ENCODE measurements at regions not wholly inside any gene's neighbourhood (a gene's known extent, or its start where the extent isn't known, plus 50 kb on each side); places are given as distances from the start of the nearest gene placed in this dataset.
A peak's percentile ranks its signal among the peaks of the same experiment; 100 is the strongest.

DNA sequence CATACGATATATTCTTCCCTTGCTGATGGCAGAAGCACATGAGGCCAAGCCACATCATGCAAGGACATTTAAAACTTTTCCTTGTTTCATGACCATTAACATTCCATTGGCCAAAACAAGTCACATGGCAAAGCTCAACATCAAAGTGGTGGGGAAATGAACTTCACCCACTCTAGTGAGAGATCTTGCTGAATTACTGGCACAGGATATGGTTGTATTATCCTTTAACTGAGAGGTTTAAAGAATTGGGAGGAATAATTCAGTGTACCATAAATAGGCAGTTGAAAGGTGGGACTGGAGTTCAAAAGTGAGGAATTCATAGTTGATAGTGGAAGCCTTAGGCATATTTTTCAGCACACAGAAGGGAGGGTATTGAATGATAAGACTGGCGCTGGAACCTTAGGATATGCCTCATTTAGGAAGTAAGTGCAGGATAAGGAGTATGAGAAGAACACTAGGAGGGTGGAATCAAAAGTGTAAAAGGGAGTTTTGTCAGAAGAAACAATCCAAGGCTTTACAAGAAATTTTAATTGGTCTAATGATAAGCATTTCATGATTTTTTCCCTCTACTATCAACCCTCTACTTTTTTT is 398.8 kb downstream of the C12orf75 start:
- H3K9ac ChIP-seq, result no peak overlapping the region
- no peaks in the 10 kb centered on the region for H3K36me3 ChIP-seq
- H3K4me1 ChIP-seq, result no peaks in the 10 kb centered on the region
- H3K27me3 ChIP-seq, result no peaks in the 10 kb centered on the region
- no peak overlapping the region for H3K27ac ChIP-seq
- H3K4me2 ChIP-seq, result no peak overlapping the region
- no peak for TF ChIP-seq Cebpa-rat (IDR thresholded peaks at IDR 0.05)
- no peak overlapping the region for H3K4me3 ChIP-seq
- H4K20me1 ChIP-seq, result no peaks in the 10 kb centered on the region
- H3K9me3 ChIP-seq, result no peaks in the 10 kb centered on the region

DNA sequence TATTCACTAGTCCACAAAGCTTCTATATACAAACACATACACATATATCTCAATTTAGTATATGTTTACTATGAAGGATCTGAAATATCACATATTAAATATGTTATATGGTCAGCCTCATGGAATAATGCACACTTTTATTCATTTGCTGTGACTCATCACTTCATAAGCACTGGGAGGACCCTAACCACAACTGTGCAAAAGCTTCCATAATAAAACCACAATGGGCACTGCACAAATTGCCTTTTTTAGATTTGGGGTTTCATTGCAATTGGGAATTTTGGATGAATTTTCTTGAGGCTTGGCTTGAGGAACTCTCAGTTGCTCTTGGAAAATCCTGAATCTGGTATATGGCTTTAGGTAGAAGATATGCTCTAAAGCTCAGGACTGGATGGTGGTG is 399.4 kb downstream of the C12orf75 start:
- no peak overlapping the region for H3K4me2 ChIP-seq
- H3K27ac ChIP-seq, result no peak overlapping the region
- H4K20me1 ChIP-seq, result no peaks in the 10 kb centered on the region
- no peaks in the 10 kb centered on the region for H3K4me1 ChIP-seq
- H3K36me3 ChIP-seq, result no peaks in the 10 kb centered on the region
- H3K27me3 ChIP-seq, result no peaks in the 10 kb centered on the region
- no peak overlapping the region for H3K4me3 ChIP-seq
- TF ChIP-seq Cebpa-rat (IDR thresholded peaks at IDR 0.05), result no peak
- no peak overlapping the region for H3K9ac ChIP-seq
- H3K9me3 ChIP-seq, result no peaks in the 10 kb centered on the region

DNA sequence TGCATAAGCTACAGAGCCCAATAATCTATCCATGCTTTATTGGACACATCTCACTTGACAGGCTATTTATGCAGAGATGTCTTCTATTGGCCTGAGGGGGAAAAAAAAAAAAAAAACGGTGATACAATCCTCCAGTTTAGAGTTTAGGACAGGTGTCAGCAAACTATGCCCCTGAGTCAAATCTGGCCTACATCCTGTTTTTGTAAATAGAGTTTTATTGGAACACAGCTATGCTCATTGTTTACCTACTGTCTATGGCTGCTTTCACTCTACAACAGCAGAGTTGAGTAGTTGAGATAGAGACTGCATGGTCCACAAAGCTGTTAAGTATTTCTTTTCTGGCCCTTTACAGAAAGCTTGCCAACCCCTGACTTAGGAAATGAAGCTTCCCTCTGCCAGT is 403.1 kb downstream of the C12orf75 start:
- H3K27ac ChIP-seq, result no peak overlapping the region
- H3K4me2 ChIP-seq, result no peak overlapping the region
- no peaks in the 10 kb centered on the region for H3K9me3 ChIP-seq
- TF ChIP-seq Cebpa-rat (IDR thresholded peaks at IDR 0.05), result no peak
- no peak overlapping the region for H3K9ac ChIP-seq
- peaks cover 7% of the 10 kb centered on the region; the same call in 1 of the 2 replicates for H3K4me1 ChIP-seq
- no peaks in the 10 kb centered on the region for H4K20me1 ChIP-seq
- no peak overlapping the region for H3K4me3 ChIP-seq
- H3K27me3 ChIP-seq, result no peaks in the 10 kb centered on the region
- H3K36me3 ChIP-seq, result no peaks in the 10 kb centered on the region

DNA sequence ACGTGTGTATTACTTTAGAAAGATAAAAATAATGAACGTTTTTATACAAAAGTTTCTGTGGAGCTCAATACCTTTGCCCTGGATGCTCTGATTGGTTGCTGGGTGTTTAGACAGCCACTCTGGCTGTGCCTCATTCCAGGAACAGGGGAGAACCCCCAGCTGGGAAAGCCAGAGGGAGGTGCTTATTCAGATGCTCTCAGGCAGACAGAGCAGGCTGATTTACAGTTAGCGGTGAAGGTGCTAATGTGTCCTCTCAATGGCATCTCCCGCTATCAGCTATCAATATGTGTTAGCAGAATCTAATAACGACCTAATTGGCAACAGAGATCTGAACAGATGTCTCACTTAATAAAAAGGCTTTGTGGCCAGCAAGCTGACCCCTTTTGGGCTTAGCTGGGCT is 402.3 kb downstream of the NUAK1 start:
- Histone ChIP-seq H3K4me2 (no peak overlapping the region), H3K9me3 (no peaks in the 10 kb centered on the region), H4K20me1 (no peaks in the 10 kb centered on the region), H3K27me3 (no peaks in the 10 kb centered on the region), H3K4me3 (no peak overlapping the region), H3K4me1 (peaks cover 7% of the 10 kb centered on the region; the same call in 1 of the 2 replicates), H3K36me3 (no peaks in the 10 kb centered on the region), H3K27ac (no peak overlapping the region), H3K9ac (no peak overlapping the region)
- TF ChIP-seq Cebpa-rat (IDR thresholded peaks at IDR 0.05), result no peak

DNA sequence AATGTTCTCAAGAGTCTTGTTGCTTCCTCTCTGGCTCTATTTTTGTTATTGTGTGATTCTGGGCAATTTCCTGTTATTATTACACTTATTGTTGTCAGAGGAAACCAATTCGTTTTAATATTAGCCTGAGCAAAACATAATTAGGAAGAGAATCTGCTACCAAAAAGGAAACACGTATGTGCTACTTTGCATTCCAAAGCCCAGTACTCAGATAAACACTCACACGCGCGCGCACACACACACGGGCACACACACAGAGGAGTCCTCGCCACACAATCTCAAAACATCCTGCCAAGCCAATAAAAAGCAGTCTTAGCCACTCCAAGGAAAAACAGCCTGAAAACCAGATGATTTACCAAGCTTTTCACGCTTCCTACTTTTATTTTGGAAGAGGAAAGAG is 400.7 kb downstream of the NUAK1 start:
- no peak overlapping the region for H3K9ac ChIP-seq

DNA sequence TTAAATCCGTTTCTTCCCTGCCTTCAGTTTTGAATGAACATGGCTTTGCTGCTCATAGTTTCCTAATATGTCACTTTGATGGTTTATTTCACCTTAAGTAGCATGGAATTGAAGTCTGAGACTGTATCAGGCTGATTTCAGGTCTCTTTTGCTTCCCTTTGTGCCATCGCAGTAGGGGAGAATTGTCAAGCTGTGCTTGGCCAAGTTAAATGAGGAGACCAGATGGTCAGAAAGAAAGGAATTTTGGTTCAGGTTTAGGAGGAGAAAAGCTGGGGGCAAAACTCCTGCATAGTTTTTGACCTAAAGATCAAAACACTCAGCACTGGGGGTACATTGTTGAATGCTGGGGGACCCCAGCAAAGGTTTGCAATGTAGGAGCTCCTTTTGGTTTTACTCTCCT is 398.4 kb downstream of the NUAK1 start:
- Histone ChIP-seq H3K36me3 (no peaks in the 10 kb centered on the region), H4K20me1 (no peaks in the 10 kb centered on the region), H3K4me2 (no peak overlapping the region), H3K4me1 (peaks cover 7% of the 10 kb centered on the region; the same call in 1 of the 2 replicates), H3K27me3 (no peaks in the 10 kb centered on the region), H3K4me3 (no peak overlapping the region), H3K9me3 (no peaks in the 10 kb centered on the region), H3K9ac (no peak overlapping the region), H3K27ac (no peak overlapping the region)
- TF ChIP-seq Cebpa-rat (IDR thresholded peaks at IDR 0.05), result no peak

More for the DNA sequence above, 400.7 kb downstream of the NUAK1 start:
- Histone ChIP-seq H3K27ac (no peak overlapping the region), H3K4me2 (peak overlapping the region; percentile 20), H3K4me1 (peaks cover 7% of the 10 kb centered on the region; the same call in 1 of the 2 replicates), H3K36me3 (no peaks in the 10 kb centered on the region), H3K4me3 (no peak overlapping the region), H4K20me1 (no peaks in the 10 kb centered on the region), H3K27me3 (no peaks in the 10 kb centered on the region), H3K9me3 (no peaks in the 10 kb centered on the region)
- no peak for TF ChIP-seq Cebpa-rat (IDR thresholded peaks at IDR 0.05)

DNA sequence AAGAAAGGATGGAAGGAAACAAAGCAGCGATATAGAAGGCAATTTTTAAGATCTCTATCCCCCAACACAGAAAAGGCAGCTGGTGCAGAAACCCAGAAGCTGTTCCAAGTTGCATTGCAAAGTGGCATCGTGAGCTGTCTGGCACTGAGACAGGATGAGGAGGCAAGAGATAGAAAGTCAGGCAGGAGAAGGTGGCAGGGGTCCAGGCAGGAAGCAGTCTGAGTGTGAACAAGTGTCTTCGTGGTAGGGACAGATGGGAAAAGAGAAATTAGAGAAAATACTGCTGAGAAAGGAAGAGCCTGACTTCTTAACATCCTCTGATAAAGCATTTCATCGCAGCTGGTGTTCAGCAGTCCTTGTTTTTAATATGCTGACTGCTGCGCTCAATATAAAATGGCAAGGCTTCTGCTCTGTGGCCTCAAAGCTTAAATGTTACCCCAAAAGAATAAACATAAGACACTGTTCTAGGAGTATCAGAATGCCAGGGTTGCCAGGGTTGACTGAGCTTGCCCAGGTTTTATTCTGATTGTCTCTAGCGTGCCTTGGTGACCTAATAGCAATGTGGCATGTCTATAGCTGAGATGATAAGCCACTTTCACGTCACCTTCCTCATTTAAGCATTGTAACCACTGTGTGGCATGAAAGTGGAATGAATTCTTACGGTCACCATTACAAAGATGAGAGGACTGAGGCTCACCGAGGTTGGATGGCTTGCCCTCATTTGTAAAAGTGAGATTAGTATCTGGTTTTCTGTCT is 397.6 kb downstream of the NUAK1 start:
- Histone ChIP-seq H3K4me3 (no peak overlapping the region), H3K4me2 (no peak overlapping the region), H3K27me3 (no peaks in the 10 kb centered on the region), H3K4me1 (peaks cover 7% of the 10 kb centered on the region; the same call in 1 of the 2 replicates), H3K9me3 (no peaks in the 10 kb centered on the region), H3K27ac (no peak overlapping the region), H3K9ac (no peak overlapping the region), H4K20me1 (no peaks in the 10 kb centered on the region), H3K36me3 (no peaks in the 10 kb centered on the region)
- no peak for TF ChIP-seq Cebpa-rat (IDR thresholded peaks at IDR 0.05)

DNA sequence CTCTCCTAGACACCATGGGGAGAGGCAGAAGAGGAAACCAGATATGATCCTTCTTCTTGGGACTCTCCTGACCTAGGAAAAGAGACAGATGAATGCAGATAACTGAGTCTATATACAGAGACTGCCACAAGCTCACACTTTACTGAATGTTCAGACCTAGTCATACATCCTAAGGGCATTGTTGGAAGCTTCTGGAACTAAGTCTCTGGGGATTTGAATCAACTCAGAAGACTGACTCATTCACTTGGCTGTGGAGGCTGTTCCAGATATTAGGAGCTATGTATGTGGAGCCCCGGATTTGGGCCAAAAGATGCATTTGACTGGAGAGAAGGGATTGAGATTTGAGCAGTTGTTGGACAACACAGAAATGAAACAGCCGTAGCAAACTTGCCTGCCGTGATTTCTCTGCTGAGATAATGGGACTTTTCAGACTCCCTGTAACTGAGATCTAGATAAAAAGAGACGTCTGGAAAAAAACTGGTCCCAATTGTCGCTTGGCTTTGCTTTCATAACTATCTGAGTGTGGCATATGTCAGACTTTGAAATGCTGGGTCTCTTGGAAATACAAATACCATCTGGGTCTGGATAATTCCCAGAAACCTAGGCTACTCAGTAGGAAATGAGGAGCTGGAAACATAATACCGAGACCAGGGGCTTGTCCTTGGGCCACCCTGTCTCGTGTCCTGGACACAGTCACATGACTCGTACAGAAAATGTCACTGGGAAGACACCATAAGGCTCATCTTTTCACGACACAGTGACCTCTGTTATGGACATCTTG is 396.8 kb downstream of the NUAK1 start:
- no peaks in the 10 kb centered on the region for H3K9me3 ChIP-seq
- H4K20me1 ChIP-seq, result no peaks in the 10 kb centered on the region
- H3K36me3 ChIP-seq, result no peaks in the 10 kb centered on the region
- no peak overlapping the region for H3K27ac ChIP-seq
- no peak overlapping the region for H3K4me2 ChIP-seq
- no peak overlapping the region for H3K4me3 ChIP-seq
- H3K27me3 ChIP-seq, result no peaks in the 10 kb centered on the region
- peaks cover 7% of the 10 kb centered on the region; the same call in 1 of the 2 replicates for H3K4me1 ChIP-seq
- TF ChIP-seq Cebpa-rat (IDR thresholded peaks at IDR 0.05), result no peak
- no peak overlapping the region for H3K9ac ChIP-seq

DNA sequence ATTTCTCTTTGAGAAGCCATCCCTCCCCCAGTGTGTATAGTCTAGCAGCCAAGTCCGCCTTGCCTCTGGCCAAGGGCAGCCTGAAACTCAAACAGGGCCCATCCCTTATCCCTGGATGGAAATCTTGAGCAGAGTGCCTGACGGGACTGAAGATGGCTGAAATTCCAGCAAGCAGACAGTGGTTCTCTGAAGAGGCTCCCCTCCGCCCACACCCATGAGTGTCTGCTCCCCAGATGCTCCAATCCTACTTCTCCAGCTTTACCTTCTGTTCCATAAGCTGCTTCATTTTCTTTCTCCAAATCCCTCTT is 396.2 kb downstream of the NUAK1 start:
- no peak for TF ChIP-seq Cebpa-rat (IDR thresholded peaks at IDR 0.05)
- no peak overlapping the region for H3K4me3 ChIP-seq
- no peaks in the 10 kb centered on the region for H3K36me3 ChIP-seq
- no peak overlapping the region for H3K4me2 ChIP-seq
- no peaks in the 10 kb centered on the region for H3K9me3 ChIP-seq
- H3K27ac ChIP-seq, result no peak overlapping the region
- peaks cover 7% of the 10 kb centered on the region; the same call in 1 of the 2 replicates for H3K4me1 ChIP-seq
- no peaks in the 10 kb centered on the region for H4K20me1 ChIP-seq
- H3K27me3 ChIP-seq, result no peaks in the 10 kb centered on the region
- H3K9ac ChIP-seq, result no peak overlapping the region
